ENCODE measurements at regions not wholly inside any gene's neighbourhood (a gene's known extent, or its start where the extent isn't known, plus 50 kb on each side); places are given as distances from the start of the nearest gene placed in this dataset.

DNA sequence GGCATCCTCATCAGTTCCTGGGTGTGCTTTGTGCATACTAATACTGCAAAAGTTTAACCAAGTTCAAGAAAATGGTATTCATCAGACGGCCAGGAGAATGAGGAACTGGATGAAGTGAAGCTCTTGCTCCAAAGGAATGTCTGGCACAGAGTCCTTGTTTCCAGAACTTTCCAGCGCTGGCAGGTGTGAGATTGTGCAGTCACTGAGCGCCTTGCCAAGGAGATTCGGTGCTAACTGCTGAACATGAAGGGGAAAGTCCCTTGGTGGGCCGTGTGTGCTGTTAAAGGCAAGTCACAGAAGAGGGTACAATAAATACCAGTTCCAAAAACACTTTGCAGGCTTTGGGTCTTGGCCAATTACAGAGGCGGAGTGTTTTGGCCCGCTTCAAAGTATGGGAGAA is 262.3 kb upstream of the SOX4 start:
- TF ChIP-seq, protein P1, sequence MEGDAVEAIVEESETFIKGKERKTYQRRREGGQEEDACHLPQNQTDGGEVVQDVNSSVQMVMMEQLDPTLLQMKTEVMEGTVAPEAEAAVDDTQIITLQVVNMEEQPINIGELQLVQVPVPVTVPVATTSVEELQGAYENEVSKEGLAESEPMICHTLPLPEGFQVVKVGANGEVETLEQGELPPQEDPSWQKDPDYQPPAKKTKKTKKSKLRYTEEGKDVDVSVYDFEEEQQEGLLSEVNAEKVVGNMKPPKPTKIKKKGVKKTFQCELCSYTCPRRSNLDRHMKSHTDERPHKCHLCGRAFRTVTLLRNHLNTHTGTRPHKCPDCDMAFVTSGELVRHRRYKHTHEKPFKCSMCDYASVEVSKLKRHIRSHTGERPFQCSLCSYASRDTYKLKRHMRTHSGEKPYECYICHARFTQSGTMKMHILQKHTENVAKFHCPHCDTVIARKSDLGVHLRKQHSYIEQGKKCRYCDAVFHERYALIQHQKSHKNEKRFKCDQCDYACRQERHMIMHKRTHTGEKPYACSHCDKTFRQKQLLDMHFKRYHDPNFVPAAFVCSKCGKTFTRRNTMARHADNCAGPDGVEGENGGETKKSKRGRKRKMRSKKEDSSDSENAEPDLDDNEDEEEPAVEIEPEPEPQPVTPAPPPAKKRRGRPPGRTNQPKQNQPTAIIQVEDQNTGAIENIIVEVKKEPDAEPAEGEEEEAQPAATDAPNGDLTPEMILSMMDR (IDR thresholded peaks at IDR 0.05): no peak
- TF ChIP-seq POLR2A (IDR thresholded peaks at IDR 0.05) (no peak), POLR2AphosphoS5 (IDR thresholded peaks at IDR 0.05) (peak in 1 of 3 donors; percentile 36)
